Left renal cortex interstitium (tissue), 4 donors: ENCODE measurements at regions not wholly inside any gene's neighbourhood (a gene's known extent, or its start where the extent isn't known, plus 50 kb on each side); places are given as distances from the start of the nearest gene placed in this dataset.
"Not testable (repeated sequence)": the region's sequence is repeated elsewhere in the genome, so short reads cannot be mapped to it uniquely, and the experiment has no call there.

ENCODE experiments used
- DNase-seq, 4 donors: peaks; one replicate each; pipeline ENCODE4 v3.0.0-alpha.2; 2013; ENCODE audit warnings: low read depth in 4 of 4, low spot score in 2 of 4, missing footprints in 1 of 4

DNA sequence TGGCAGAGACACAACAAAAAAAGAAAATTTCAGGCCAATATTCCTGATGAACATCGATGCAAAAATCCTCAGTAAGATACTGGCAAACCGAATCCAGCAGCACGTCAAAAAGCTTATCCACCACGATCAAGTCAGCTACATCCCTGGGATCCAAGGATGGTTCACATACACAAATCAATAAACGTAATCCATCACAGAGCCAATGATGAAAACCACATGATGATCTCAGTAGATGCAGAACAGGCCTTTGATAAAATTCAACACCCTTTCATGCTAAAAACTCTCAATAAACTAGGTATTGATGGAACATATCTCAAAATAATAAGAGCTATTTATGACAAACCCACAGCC is 382.1 kb downstream of the IPMK start:
- DNase-seq, result not testable (repeated sequence)

DNA sequence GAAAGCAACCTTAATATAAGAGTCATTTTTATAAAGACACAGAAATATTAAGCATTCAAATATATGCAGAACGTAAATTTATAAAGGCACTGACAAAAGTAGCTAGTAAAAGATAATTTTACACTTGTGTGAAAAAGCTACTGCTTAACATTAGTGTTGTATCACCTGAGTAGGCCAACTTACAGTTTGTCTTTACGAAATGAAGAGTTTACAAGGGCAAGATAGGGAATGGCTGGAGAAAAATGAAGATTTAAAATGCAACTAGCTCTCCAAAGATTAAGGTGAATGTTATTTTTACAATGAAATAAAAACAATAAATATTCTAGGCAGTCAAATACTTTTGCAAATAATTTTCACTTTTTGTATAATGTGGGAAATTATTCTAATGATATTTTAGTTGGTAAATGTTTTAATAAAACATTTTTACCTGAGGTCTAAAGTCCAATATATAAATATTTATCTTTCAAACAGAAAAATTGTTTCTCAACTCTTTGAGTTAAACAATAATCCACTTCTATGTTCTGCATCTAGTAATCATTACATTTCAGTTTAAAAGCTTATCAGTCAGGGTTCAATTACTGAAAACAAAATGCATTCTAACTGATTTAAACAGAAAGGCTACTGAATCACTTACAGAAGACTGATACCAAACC is 382.6 kb downstream of the IPMK start:
- DNase-seq, result no peak

DNA sequence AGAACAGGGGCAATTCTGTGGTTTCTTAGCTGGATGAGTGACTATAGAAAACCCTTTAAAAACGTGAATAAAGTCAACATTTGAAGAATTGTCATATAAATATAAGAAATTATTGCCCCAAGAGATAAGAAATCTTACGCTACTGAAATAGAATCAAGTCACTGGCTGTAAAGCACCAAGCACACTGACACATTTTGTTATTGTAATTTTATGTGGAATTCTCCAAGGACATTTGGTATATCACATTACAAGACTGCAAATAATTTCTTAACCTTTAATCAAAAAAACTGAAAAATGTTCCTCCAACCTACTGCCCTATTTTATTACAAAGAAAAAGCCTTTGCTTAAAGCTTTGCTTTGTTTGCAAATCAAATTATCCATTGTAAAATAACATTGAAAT is 383.3 kb downstream of the IPMK start:
- DNase-seq, result no peak

DNA sequence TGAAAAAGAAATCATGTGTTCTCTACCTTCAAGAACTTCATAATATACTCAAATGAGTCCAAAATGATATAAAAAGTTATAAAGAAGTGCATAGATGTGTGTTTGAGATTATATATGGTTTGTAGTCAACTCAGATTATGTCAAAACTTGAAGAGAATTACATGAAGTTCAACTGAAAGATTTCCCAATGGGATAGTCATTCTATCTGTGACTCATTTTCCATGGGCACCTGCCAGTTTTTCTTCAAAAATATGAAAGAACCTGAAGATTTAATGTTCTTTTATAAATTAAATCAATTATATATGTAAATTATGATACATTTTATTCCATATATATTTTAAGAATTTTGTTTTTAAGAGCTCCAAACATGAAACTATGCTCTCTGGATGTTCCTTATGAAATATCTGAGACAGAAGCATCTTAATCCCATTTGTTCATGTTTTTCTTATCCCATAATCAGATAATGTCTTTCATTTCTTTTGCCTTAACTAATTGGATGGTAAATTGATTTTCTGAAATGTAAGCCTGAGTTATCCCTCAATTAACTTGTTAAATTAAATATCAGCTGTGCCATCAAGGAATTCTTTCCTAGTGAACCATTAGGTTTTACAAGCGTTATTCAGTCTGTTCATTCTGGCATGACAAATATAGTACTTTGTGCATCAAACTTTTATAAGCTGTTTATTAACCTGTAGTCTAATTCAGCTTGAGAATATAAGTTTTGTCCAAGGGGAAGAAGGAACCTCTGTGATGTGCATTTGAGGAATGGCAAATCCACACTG is 387.1 kb downstream of the IPMK start:
- DNase-seq, result no peak

DNA sequence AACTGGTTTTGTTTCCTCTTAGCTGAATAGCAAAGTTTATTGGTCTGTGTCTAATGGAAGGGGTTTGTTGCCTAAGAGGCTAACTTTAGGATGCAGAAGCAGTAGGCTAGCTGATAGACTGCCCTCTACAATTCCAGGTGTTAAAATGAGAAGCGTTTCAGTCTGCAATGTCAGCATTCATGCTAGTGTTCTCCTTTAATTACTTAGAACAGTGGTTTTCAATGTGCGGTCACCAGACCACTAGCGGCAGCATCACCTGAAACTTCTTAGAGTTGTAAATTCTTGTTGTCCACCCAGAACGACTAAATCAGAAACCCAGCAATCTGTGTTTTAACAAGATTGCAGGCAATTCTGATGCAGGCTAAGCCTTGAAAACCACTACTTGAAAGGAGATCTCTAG is 392.9 kb downstream of the IPMK start:
- DNase-seq, result no peak

DNA sequence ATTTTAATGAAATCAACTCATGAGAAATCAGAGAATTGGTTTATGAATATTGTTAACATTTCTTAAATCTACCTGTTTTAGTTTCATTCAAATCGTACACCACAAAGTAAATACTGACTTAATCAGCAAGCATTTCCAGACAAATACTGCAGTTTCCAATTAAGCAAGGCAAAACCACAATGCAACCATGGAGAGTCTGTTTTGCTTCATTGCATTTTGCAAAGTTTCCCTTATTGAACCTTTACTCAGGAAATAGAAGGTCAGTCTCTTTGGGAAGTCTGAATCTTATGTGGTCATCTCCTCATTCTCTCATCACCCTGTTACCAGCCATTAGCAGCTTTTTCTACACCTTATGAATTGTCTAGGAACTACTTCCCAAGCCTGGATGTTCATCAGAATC is 400.5 kb downstream of the IPMK start:
- DNase-seq, result no peak

DNA sequence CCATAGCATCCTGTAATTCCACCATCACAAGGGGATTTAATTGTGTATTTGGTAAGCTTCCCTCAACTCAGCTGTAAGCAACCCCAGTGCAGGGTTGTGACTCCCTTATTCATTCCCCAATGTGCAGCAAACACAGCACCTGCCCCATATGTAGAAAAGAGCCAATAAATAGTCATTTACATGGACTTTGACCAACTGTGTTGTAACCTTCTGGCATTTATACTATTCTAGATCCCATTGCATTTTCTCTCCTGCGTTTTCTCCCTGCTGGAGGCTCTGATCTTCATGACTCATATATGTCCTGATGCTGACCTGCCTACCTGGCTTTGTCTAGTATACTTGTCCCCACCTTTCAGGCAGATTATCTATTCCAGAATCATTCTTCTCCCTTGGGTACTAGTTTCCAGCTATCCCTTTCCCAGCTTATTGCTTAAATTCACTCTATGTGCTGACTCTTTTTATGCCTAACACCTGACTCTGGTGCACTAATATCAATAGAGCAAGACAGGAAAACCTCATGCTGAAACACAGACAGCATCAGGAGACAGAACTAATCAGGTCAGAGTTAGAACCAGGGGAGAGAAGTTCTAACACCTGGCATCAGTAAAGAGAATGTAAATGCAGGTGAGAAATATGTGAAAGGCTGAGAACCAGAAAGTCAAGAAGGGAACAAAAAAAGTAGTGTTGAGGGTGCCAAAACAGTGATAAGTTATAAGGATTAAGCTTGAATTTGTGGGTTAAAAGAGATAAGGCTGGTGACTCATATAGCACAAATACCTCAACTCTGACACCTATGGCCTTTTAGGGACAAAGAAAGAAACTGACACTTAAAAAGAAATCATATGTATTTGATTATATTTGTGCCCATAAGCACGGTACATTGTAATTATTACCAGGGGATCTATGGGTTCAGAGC is 402.7 kb downstream of the IPMK start:
- no peak for DNase-seq

DNA sequence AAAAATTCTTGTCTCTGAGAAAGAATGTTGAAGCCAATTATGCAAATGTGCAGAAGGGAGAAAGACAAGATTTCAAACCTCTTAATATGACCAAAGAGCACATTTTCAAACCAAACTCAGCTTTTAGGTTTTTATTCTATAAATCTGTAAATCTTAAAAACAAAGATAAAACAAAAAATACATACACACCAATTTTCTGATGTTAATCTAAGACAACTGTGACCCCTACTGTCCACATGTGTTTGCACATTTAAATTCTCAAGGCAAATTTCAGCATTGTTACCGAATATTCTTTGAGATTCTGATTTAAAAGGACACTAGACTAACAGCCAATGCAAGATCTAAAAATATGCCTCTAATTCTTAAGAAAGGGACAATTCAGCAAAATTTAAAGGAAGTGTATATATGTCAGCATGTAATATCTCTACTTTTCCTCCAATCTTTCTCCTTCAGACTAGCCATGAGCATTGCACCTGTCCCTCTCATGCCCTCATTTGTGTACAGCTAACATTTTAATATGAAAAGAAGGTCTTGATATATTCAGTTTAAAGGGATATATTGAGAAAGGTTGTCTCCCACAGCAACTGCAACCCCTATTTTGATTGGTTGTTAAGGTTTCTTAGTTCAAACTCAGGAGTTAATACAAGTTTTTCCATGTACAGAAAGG is 417.9 kb downstream of the IPMK start:
- DNase-seq, result no peak

DNA sequence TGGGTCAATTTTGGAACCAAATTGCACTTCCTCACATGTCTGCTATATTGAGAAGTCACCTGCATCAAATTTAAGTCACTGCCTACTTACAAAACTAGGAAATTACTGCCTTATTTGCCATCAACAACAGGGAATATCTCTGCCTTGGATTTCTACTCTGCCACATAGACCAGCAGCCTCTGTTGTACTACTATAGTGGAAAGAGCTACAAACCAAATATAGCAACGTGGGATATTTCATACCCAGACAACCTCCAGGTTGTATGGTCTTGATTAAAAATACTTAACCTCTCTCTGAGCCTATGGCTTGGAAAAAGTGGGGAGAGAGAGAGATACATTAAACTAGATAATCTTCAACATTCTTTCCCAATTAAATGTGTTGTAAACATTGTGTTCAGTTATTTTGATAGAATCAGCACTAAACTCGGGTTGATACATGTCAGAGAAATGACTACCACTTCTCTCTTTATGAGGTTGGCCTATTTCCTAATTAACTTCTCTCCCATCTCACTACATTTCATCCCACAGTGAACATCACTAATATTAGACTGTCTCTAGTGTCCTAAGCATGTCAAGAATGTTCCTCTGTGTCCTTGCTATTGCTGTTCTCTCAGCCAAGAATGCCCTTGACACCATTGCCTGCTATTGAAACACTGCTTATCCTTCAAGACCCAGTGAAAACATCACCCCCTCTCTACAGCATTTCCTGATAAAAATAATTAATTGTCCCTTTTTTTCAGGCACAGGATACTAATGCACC is 421.2 kb downstream of the IPMK start:
- no peak for DNase-seq

DNA sequence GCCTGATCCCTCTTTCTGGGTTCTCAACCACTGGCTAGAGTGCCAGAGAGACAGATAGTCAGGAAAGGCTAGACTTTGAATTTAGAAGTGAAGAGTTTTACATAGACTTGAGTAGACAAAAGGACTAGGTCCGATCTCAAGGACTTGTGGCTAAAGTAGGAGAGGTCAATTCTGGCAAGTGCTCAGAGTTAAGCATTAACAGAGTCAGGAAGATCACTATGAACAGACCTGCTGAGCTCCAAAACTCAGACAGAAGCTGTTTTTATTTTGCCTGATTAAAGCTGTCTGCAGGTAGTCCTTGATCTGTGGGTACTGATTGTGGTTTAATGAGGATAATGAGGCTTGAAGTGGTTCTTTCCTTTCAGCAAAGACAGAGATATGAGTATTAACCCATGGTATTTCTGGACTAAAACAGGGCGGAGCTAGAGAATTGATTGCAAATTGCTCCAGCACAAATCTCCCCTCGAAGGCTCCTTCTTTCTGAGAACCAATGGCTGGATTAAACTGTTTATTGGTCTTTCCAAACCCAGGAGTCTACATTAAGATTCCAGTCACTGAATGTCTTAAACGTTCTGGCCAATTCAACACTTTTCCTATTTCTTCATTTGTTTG is 423.2 kb downstream of the IPMK start:
- no peak for DNase-seq

DNA sequence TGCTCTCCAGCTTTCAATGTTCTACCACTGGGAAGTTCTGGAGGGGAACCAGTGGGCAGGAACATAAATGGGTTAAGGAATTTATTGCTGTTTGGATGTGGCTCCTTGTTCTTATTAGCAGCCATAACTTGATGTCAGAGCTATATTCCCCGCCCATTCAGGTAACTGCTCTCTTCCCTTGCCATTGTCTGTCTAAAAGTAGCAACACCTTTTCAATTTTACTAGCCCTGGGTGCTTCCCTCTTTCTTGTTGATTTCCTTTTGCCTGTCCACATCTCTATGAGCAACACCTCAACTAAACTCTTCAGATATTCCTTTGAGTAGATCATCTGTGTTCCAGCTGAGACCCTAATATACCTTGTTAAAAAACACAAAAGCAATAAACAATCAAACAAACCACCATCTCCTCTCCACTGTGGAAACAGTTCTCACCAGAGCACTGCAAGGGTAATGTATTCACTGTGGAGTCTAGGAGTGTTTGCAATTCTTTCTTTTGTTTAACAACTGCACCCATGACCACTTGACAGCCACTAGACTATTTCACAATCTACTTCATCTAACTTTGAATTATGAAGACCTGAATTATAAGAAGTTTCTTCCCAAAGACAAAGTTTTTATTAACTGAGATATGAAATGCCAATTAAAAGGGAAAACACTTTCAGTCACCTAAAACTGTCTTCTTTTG is 436.7 kb downstream of the IPMK start:
- no peak for DNase-seq

DNA sequence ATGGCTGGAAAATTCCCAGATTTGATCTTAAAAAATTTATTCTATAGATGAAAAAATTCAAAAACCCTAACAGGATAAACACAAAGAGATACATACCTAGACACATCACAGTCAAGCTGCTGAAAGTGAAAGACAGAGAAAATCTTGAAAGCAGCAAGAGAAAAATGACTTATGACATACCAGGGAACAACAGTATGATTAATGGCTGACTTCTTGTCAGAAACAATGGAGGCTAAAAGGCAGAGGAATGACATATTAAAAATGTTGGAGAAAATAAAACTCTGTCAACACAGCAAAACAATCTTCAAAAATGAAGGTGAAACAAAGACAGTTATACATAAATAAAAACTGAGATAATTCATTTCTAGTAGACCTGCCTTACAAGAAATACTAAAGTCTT is 442.7 kb downstream of the IPMK start:
- no peak for DNase-seq

DNA sequence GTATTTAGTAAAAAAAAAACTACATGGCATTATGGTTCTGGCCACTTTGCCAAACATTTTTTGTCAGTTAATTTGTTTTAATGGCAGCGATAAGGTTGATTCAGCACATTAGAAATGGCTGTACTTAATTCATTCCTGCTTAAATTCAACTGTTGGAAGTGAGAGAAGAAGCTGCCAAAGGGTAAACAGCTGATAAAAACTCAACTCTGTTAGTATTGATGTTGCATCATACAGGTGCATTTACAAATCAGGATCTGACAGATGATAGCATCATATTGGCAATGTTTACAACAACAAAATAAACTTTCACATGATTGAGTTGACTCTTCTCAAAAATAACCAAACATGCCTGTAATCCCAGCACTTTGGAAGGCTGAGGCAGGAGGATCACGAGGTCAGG is 444.3 kb downstream of the IPMK start:
- DNase-seq, result no peak

DNA sequence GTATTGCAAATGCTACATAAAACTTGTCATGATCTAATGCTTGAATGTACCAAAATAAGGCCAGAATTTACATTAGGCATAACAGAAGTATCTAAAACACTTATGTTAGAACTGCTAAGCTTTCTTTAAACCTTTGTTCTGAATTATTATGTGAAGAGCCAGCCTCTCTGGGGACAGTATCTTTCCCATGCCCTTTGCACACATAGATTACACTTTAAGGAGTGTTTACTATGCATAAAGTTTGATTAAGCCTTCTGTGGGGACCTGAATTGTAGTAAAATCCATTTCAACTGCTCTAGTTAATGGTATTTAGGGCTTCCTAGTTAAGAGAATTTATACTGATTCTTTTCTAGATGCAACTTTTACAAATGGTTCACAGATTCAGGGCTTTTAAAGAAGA is 444.7 kb downstream of the IPMK start:
- no peak for DNase-seq

DNA sequence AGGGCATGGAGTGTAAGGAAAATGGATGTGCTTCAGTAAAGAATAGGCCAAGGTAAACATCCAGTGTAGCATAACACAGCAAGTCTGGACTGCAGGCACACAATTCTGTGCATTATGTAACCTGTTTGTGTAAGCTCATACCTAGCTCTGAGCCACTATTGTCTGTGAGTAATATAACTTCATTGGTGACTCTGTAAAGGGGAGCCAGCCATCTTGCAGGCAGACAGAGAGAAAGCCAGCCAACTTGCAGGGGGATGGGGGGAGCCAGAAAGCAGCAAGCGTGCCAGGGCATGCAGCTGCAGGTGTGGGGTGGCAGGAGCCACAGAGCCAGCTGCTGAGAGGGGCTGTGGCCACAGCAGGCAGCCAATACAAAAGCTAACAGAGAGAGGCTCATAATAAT is 449.2 kb downstream of the IPMK start:
- no peak for DNase-seq

DNA sequence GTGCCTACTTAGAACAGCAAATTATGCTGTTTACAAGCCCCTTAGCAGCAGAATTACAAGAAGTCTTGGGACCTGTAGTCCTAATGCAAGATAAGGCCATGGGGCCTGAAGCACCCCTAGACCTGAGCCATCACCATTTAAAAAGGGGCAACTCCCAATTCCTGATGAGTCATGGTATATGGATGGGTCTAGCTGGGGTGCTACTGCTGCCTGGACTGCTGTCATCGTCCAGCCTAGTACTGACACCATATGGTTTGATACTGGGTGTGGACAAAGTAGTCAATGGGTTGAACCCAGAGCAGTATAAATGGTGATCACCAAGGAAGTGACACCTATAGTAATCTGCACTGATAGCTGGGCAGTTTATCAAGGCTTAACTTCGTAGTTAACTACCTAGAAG is 450.0 kb downstream of the IPMK start:
- no peak for DNase-seq

DNA sequence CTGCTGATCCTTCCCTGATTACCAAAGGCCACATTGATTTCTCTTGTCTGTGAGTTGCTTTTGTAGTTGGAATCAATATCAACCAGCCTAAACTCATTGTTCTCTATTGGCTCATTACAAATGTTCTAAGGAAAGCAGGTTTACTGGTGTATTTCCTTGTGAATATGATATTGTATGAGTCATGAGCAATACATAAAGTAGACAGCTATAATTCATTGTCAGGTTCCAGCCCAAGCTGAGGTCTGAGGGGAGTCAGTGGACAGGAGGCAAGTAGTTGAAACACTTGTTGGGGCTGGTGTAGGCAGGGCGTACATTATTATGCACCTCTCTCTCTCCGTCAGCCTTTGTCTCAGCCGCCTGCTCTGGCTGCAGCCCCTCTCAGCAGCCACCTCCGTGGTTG is 451.7 kb downstream of the IPMK start:
- DNase-seq, result no peak

DNA sequence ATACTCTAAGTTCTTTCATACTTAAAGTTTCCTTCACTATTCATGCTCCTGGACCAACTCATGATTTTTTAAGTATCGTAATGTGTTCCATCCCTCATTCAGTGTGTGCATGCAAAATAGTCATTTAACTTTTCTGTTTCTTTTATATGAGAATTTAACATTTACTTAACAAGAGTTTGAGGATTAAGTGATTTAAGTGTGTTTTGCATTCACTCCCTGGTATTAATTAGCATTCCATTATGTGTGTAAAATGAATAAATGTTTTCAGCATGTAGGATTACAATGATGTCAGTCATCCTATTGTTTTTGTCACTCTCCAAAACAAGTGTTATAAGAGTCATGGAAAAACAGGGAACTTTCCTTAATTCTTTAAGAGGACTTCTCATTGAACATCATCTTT is 457.7 kb downstream of the IPMK start:
- no peak for DNase-seq

DNA sequence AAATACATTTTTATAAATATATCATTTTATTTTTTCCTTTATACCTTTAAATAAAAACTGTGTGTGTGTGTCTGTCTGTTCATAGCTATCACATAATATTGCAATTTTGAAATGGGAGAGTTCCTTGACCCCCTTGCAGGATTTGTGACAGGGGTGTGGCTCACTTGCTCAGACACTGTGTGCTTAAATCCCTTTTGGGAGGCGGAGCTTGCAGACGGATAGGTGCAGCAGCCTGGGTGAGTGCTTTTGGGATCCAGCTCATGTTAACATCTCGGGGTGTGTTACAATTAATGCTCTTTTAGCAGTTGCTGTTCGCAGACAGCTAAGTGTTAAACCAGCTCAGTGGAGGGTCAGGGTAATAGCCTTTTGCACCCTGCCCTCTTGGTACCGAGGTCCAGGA is 459.8 kb downstream of the IPMK start:
- DNase-seq, result no peak
